HG02623 (cell line): ENCODE measurements at regions not wholly inside any gene's neighbourhood (a gene's known extent, or its start where the extent isn't known, plus 50 kb on each side); places are given as distances from the start of the nearest gene placed in this dataset.

Experiments
- ATAC-seq: cut with Tn5 transposase; IDR thresholded peaks from one replicate; pipeline ENCODE4 v1.9.1; 2021; ENCODE audit warnings: moderate library complexity; ENCODE audit not compliant: unreplicated experiment

- no peak for ATAC-seq
Measured at GRCh38 chr3:87045473-87045872, 54.5 kb upstream of the VGLL3 start.

GRCh38 chr3:87044846-87045245 lies 53.9 kb upstream of the VGLL3 start:
- ATAC-seq, result no peak

GRCh38 chr3:87044409-87044808 lies 53.5 kb upstream of the VGLL3 start:
- ATAC-seq, result no peak

- ATAC-seq, result no peak
Measured at GRCh38 chr3:87041191-87041590, 50.2 kb upstream of the VGLL3 start.
